Endothelial cell (in vitro differentiated cells): ENCODE measurements at regions not wholly inside any gene's neighbourhood (a gene's known extent, or its start where the extent isn't known, plus 50 kb on each side); places are given as distances from the start of the nearest gene placed in this dataset.

Experiments used
- DNase-seq: peaks from one replicate; pipeline ENCODE4 v3.0.0; 2021; ENCODE audit warnings: low spot score
- H3K27ac Mint-ChIP-seq: one replicate; pipeline ENCODE4 v1.8.0; 2021; ENCODE audit warnings: mixed read lengths, inconsistent platforms; ENCODE audit not compliant: unreplicated experiment
- H3K27me3 Mint-ChIP-seq: one replicate; pipeline ENCODE4 v1.8.0; 2021; ENCODE audit warnings: mild to moderate bottlenecking, moderate library complexity, mixed read lengths, inconsistent platforms; ENCODE audit not compliant: unreplicated experiment
- H3K36me3 Mint-ChIP-seq: one replicate; pipeline ENCODE4 v1.8.0; 2021; ENCODE audit warnings: mild to moderate bottlenecking, low read depth, mixed read lengths, inconsistent platforms; ENCODE audit not compliant: unreplicated experiment
- H3K4me1 Mint-ChIP-seq: one replicate; pipeline ENCODE4 v1.8.0; 2021; ENCODE audit warnings: mild to moderate bottlenecking, mixed read lengths, inconsistent platforms; ENCODE audit not compliant: unreplicated experiment
- H3K4me3 Mint-ChIP-seq: one replicate; pipeline ENCODE4 v1.8.0; 2021; ENCODE audit warnings: mild to moderate bottlenecking, mixed read lengths, inconsistent platforms; ENCODE audit not compliant: unreplicated experiment
- H3K9me3 Mint-ChIP-seq: one replicate; pipeline ENCODE4 v1.8.0; 2021; ENCODE audit warnings: mixed read lengths, inconsistent platforms; ENCODE audit not compliant: unreplicated experiment
- CTCF ChIP-seq: fragments of 200-600 bp; sonication (generic); IDR thresholded peaks from one replicate; pipeline ENCODE4 v1.5.0; 2021; ENCODE audit warnings: antibody characterized with exemption; ENCODE audit not compliant: unreplicated experiment

- no peak for TF ChIP-seq CTCF
- DNase-seq, result no peak
- peaks cover 3% of the 10 kb centered on the region for H3K27me3 Mint-ChIP-seq
- no peak overlapping the region for H3K4me3 Mint-ChIP-seq
- H3K4me1 Mint-ChIP-seq, result peaks cover 10% of the 10 kb centered on the region
- no peaks in the 10 kb centered on the region for H3K9me3 Mint-ChIP-seq
- H3K27ac Mint-ChIP-seq, result no peak overlapping the region
- no peaks in the 10 kb centered on the region for H3K36me3 Mint-ChIP-seq
Observed at GRCh38 chr20:50423758-50424157, 86.4 kb upstream of the PTPN1 start.

- no peak for DNase-seq
- Mint-ChIP-seq H3K36me3 (no peaks in the 10 kb centered on the region), H3K9me3 (no peaks in the 10 kb centered on the region), H3K27ac (no peak overlapping the region), H3K4me3 (no peak overlapping the region), H3K4me1 (peaks cover 10% of the 10 kb centered on the region), H3K27me3 (peaks cover 2% of the 10 kb centered on the region)
- TF ChIP-seq CTCF, result no peak
Observed at GRCh38 chr20:50425076-50425475, 85.1 kb upstream of the PTPN1 start.

GRCh38 chr20:50426866-50427718, 83.1 kb upstream of the PTPN1 start:
- Mint-ChIP-seq H3K9me3 (no peaks in the 10 kb centered on the region), H3K36me3 (no peaks in the 10 kb centered on the region), H3K27me3 (peaks cover 2% of the 10 kb centered on the region), H3K27ac (no peak overlapping the region), H3K4me3 (no peak overlapping the region), H3K4me1 (peaks cover 13% of the 10 kb centered on the region)
- TF ChIP-seq CTCF, result no peak
- no peak for DNase-seq

GRCh38 chr20:50427719-50428083, 82.5 kb upstream of the PTPN1 start:
- no peak for TF ChIP-seq CTCF
- peaks cover 14% of the 10 kb centered on the region for H3K4me1 Mint-ChIP-seq
- no peak for DNase-seq
- H3K4me3 Mint-ChIP-seq, result no peak overlapping the region
- no peak overlapping the region for H3K27ac Mint-ChIP-seq
- no peaks in the 10 kb centered on the region for H3K36me3 Mint-ChIP-seq
- no peaks in the 10 kb centered on the region for H3K9me3 Mint-ChIP-seq
- peaks cover 2% of the 10 kb centered on the region for H3K27me3 Mint-ChIP-seq

GRCh38 chr20:50428097-50428828, 81.9 kb upstream of the PTPN1 start:
- Mint-ChIP-seq H3K27me3 (peaks cover 1% of the 10 kb centered on the region), H3K4me3 (no peak overlapping the region), H3K27ac (no peak overlapping the region), H3K36me3 (no peaks in the 10 kb centered on the region), H3K4me1 (peaks cover 18% of the 10 kb centered on the region), H3K9me3 (no peaks in the 10 kb centered on the region)
- TF ChIP-seq CTCF, result no peak
- DNase-seq, result no peak
